ENCODE measurements at regions not wholly inside any gene's neighbourhood (a gene's known extent, or its start where the extent isn't known, plus 50 kb on each side); places are given as distances from the start of the nearest gene placed in this dataset.
A peak's percentile ranks its signal among the peaks of the same experiment; 100 is the strongest.

GRCh38 chr22:49022816-49023160 is 804.9 kb downstream of the BRD1 start:
- Histone ChIP-seq H3K27ac (no peak overlapping the region), H3K4me3 (no peak overlapping the region), H3K9me3 (no peaks in the 10 kb centered on the region), H3K27me3 (peaks cover 0 to 24% of the 10 kb centered on the region in 2 donors), H3K36me3 (no peaks in the 10 kb centered on the region), H3K4me1 (peaks cover 0 to 4% of the 10 kb centered on the region in 2 donors)
- DNase-seq = no peak
- intact Hi-C loops (cut with DNase I) = no loop called here
- no peak for TF ChIP-seq CTCF (IDR thresholded peaks at IDR 0.05)
- no peak for ATAC-seq

DNA sequence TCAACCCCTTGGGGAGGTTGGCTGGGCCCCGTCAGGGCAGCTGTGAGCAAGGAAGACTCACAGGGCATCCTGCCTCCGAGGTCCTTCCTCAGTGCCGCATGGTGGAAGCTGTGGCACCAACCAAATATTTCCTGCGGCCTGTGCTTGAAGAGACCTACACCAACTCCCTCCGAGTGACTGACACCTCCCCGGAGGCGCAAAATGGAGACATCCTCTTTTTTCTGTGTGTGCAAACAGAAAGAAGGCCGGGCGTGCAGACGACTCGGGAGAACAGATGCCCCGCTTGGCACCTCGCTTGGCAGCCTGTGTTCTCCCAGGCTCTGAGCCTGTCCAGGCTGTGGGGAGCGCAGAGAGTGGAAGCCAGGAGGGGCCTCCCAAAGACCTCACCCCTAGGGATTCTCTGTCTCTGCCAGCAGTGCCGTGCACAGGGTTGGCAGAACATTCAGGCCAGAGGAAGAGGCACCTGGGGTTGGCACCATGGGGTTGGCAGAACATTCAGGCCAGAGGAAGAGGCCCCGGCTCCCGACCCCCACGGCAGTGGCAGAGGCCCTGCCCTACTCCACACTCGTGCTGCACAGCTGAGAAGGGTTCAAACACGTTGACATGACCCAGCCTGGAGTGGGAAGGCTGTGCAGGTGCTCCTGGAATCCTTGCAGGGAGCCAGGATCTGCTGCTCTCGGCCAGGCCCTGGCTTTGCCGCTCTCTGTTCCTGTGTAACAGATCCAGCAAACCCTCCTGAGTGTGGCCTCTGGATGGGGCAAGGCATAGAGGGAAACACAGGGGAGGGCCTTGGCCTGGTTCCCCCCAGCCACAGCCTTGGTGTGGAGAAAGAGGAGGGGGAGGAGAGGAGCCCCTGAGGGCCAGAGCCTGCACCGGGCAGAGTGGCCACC is 805.5 kb downstream of the BRD1 start:
- ATAC-seq = no peak
- Histone ChIP-seq H3K27ac (no peak overlapping the region), H3K27me3 (peaks cover 0 to 22% of the 10 kb centered on the region in 2 donors), H3K36me3 (no peaks in the 10 kb centered on the region), H3K4me1 (peaks cover 0 to 4% of the 10 kb centered on the region in 2 donors), H3K9me3 (no peaks in the 10 kb centered on the region), H3K4me3 (no peak overlapping the region)
- no peak for TF ChIP-seq CTCF (IDR thresholded peaks at IDR 0.05)
- DNase-seq = peak in 1 of 4 donors; percentile 22
- intact Hi-C loops (cut with DNase I) = no loop called here

DNA sequence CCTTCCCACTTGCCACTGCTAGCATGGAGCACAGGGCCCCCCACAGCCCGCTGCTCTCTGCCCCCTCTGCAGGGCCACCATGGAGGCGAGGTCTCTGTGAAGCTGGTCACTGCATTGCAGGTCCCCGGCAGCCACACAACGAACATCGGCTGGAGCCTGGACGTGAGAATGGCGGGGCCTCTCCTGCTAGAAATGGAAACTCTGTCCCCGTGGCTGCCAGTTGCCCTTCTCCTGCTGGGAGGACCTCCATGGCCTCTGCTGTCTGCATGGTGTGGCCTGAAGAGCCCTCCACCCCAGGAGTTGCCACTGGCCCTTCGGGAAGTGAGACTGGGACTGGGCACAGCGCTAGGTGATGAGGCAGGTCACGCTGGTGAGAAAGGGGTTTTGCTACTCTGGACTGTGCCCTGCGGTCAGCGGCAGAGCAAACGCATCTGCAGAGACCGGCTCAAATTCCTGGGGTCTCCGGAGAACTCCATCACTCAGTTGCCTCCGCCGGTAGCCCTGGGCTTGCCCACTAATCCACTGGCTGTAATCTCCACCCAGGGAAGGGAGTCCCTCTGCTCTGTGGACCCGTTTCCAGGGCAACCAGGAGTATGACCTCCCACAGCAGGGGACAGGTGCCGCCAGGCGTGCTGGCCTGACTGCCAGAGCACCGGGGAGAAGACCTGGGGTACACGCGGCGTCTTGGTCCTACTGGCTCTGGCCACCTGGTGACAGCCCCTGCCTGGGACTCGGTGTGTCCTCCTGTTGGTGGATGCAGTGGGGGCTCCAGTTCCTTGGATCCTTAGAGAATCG is 806.3 kb downstream of the BRD1 start:
- ATAC-seq = no peak
- H3K4me1 ChIP-seq = peaks cover 0 to 4% of the 10 kb centered on the region in 2 donors
- H3K27ac ChIP-seq = no peak overlapping the region
- intact Hi-C loops (cut with DNase I) = no loop called here
- no peak for TF ChIP-seq CTCF (IDR thresholded peaks at IDR 0.05)
- H3K4me3 ChIP-seq = no peak overlapping the region
- H3K27me3 ChIP-seq = peaks cover 0 to 17% of the 10 kb centered on the region in 2 donors
- H3K9me3 ChIP-seq = no peaks in the 10 kb centered on the region
- DNase-seq = peak in 1 of 4 donors; percentile 27
- H3K36me3 ChIP-seq = no peaks in the 10 kb centered on the region

- ATAC-seq (no peak), DNase-seq (no peak)
- no peak overlapping the region for H3K4me3 ChIP-seq
- no peak overlapping the region for H3K27ac ChIP-seq
- H3K27me3 ChIP-seq = peaks cover 0 to 13% of the 10 kb centered on the region in 2 donors
- no peaks in the 10 kb centered on the region for H3K36me3 ChIP-seq
- TF ChIP-seq CTCF (IDR thresholded peaks at IDR 0.05) = no peak
- no peaks in the 10 kb centered on the region for H3K9me3 ChIP-seq
- intact Hi-C loops (cut with DNase I) = no loop called here
- H3K4me1 ChIP-seq = peaks cover 0 to 4% of the 10 kb centered on the region in 2 donors
Measured at GRCh38 chr22:49019737-49020713, 807.6 kb downstream of the BRD1 start.

Measured in left lung (tissue), 4 donors.